DOHH2 (cell line): ENCODE measurements at regions not wholly inside any gene's neighbourhood (a gene's known extent, or its start where the extent isn't known, plus 50 kb on each side); places are given as distances from the start of the nearest gene placed in this dataset.

Experiments
- CTCF ChIP-seq: fragments of 200-600 bp; sonication (generic); IDR thresholded peaks from one replicate; pipeline ENCODE4 v1.5.1; 2014; ENCODE audit warnings: antibody characterized with exemption, mild to moderate bottlenecking, low read depth, low read length; ENCODE audit not compliant: poor library complexity, severe bottlenecking
- EZH2phosphoT487 ChIP-seq: fragments of 200-600 bp; sonication (generic); IDR thresholded peaks from 2 replicates; pipeline ENCODE4 v1.6.1; 2017; ENCODE audit warnings: borderline replicate concordance, mild to moderate bottlenecking, antibody characterized with exemption, low read length, moderate library complexity, mixed read lengths

- TF ChIP-seq CTCF (no peak), EZH2phosphoT487 (no peak)
Measured at GRCh38 chr3:115254492-115255196, 107.6 kb upstream of the ZBTB20 start.
